HG03558 (cell line): ENCODE measurements at regions not wholly inside any gene's neighbourhood (a gene's known extent, or its start where the extent isn't known, plus 50 kb on each side); places are given as distances from the start of the nearest gene placed in this dataset.

Experiments
- ATAC-seq: cut with Tn5 transposase; IDR thresholded peaks from one replicate; pipeline ENCODE4 v1.9.1; 2021; ENCODE audit warnings: moderate number of reproducible peaks; ENCODE audit not compliant: unreplicated experiment; ENCODE audit errors: extremely low read depth

DNA sequence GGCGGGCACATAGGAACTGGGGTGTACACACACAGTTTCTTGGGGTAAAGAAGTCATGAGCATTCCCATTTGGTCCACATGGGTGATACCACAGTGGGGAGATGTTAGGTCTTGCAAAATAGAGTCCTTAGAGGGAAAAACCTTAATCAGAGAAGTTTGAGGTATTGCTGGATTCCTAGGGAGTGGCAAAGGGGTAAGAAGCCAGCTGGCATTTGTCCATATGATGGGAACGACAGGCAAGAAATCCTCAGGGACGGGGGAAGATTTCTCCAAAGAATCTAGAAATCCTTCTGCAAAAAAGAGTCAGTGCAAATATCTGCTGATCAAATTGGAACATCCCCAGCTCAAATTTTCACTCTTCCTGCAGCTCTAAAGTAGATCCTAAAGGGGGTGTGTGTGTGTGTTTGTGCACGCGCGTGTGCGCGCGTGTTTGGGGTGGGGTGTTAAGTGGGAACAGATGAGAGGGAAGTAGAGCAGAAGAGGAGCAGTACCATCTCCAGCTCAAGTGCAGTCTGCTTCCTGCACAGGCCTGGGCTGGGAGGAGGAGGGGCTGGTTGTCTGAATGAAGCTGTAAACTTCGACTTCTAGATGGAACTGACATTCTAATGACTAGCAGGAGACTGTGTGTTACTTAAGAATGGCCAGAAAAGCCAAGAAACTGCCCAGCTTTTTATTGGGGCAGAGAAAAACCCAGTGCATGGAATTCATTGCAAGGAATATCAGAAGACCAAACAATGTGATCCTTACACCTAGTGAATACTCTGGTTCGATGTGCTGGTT is 168.0 kb downstream of the SPP2 start:
- ATAC-seq = no peak

DNA sequence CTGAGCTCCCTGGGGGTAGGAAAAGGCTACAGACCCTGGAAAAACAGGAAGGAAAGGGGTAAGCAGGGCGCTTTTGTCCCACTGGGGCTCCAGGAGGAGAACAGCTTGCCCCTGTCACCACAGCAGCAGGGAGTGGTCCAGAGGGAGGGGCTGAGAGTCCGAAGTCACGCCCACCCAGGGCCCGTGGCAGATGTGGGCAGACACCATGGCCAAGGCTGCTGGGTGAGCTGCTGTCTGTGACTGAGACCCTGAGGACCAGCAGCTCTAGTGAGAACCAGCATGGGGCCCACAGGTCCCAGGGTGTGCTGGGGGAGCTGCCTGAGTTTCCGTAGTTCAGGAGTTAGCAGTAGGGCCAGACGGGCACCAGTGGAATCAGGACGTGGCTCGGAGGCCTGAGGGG is 162.0 kb downstream of the SPP2 start:
- no peak for ATAC-seq

DNA sequence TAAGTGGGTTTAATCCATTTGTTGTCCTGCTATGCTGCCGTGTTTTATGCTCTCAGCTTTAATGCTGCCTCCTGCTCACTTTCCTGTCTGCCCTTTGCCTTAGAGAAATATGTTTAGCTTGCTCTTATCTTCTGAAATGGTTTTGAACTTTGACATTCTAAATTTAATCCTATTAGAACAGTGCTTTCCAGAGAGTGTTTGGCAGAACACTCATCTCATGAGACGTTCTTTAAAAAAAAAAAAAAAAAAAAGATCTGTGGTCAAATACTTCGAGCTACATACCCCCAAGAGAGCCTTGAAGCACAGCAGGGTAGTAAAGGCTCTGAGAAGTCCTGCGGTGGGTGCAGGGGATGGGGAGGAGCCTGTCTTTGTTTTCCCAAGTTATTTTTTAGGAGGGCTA is 161.3 kb downstream of the SPP2 start:
- no peak for ATAC-seq

DNA sequence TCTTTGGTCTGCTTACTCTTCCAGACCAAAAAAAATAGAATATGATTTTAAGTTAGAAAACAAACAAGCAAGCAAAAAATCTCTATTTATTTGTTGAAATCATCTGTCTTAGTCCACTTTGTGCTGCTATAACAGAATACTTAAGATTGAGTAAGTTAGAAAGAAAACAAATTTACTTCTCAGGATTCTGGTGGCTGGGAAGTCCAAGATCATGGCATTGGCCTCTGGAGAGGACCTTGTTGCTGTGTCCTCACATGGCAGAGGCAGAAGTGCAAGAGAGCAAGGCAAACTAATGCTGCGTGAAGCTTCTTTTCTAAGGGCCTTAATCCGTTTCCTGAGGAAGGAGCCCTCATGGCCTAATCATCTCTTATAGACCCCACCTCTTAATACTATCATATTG is 156.2 kb downstream of the SPP2 start:
- no peak for ATAC-seq

DNA sequence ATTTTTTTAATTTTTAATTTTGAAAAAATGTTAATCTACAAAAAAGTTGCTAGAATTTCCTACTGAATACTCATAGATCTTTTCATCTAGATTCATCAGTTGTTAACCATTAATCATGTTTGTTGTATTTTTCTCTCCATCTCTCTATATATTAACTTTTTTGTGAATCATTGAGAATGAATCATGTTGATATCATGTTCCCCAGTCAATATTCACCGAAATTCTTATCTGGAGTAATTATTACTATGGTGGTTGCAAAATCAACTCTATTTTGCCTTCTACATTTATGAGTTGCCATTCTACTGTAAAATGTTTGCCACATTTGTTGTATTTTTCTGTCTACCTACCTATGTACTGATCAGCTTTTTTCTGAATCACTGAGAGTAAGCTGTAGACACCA is 154.0 kb downstream of the SPP2 start:
- ATAC-seq = no peak

DNA sequence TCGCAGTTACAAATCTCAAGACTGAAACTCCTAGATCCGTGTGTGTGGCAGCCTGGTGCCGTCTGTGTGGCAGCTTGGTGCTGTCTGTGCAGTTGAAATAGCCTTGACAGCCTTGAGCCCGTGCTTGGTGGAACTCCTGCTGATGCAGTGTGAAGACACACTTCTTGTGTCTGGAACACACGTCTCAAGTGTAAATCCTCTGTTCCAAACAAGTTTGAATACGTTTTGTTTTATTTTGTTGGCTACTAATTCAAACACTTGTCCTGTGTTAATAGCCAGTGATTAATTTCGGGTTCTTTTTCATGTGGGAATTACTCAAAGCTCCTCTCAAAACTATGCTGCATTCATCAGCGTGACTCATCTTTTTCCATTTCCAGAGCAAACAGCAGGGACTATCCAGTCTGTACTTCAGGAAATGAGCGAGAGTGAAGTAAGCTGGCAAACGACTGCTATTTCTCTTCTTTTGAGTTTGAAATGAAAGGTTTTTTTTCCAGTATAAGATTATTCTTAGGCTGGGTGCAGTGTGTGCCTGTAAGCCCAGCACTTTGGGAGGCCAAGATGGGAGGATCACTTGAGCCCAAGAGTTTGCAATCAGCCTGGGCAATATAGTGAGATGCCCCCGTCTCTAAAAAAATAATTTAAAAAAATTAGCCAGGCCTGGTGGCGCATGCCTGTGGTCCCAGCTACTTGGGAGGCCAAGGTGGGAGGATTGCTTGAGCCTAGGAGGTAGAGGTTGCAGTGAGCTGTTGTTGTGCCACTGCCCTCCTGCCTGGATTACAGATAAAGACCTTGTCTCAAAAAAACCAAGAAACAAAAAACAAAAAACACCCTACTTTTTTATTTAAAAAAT is 152.9 kb downstream of the SPP2 start:
- no peak for ATAC-seq

DNA sequence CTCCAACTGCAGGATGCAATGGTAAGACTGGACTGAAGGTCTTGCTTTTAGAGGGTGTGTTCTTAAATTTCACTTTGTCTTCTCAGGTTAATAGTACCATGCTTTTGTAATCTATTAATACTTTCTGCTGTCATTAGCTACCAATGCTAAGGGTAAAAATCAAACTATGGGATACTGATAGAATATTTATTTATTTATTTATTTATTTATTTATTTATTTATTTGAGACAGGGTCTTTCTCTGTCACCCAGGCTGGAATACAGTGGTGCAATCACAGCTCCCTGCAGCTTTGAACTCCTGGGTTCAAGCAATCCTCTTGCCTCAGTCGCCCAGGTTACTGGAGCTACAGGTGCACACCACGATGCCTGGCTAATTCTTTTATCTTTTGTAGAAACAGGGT is 152.1 kb downstream of the SPP2 start:
- ATAC-seq = no peak

DNA sequence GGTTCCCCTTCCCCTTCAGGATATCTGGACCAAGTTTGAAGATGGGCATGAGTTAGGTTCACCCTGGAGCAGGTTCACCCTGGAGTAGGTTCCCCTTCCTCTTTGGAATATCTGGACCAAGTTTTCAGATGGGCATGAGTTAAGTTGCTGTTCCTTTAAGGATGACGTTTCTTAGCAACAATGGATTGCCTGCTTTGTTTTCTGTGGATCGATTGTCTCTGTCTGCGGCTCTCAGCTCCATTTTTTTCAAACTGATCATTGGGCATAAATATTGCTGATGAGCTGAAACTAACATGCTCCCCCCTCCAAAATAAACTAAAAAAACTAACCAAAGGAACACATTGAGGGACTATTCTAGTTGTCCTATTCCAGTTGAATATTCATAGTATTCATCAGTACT is 149.5 kb downstream of the SPP2 start:
- no peak for ATAC-seq

DNA sequence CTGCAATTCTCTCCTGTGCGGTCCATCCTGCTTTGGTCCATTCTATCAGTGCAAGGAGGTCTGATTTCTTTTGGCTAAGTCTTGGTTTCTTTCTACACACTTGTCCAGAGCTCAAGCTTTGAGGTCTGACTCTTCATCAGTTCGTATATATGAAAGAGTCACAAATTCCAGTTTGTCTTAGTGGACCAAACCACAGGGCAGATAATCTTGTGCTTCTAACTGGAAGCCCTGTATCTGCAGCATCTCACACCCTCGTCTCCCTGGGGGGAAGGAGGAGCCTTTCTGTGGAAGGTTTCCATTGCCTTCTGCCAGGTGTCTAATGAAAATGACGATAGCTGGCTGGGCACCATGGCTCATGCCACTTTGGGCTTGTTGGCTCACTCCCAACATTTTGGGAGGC is 148.5 kb downstream of the SPP2 start:
- ATAC-seq = no peak

DNA sequence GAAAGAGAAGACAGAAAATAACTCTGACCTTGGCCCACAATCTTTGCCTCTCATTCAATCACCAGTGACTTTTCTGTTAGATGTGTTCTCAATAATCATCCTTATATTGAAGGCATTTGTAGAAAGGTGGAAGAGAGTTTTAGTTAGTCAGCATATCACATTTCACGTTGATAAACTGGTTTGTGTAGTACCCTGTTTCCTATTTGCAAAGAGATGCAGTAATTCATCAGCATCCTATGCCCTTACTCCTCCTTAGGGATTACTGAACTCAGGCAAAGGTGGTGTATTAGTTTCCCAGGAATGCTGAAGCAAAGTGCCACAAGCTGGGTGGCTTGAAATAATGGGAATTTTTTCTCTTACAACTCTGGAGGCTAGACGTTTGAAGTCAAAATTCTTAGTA is 145.0 kb downstream of the SPP2 start:
- no peak for ATAC-seq

DNA sequence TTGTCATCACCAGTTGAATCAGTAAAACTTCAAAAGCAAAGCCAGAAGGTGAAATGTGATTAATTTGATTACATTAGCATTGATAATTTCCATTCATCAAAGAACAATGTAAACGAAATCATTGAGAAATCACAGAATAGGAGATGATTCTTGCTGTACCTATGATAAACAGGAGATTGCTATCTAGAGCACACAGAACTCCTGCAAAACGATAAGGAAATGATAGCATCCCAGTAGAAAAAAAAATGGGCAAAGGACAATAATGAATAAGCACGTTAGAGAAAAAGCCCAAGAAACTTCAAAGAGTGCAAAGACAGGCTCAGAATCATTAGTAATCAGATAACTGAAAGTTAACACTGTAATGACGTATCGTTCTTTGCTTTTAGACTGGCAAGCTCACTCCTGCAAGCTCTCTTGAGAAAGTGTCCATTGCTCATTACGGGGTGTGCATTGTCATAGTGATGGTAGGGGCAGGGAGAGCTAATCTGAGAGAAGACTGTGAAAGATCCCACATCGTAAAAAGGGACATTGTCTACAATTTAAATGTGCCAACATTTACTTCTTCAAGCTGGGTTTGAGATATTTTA is 143.6 kb downstream of the SPP2 start:
- no peak for ATAC-seq

DNA sequence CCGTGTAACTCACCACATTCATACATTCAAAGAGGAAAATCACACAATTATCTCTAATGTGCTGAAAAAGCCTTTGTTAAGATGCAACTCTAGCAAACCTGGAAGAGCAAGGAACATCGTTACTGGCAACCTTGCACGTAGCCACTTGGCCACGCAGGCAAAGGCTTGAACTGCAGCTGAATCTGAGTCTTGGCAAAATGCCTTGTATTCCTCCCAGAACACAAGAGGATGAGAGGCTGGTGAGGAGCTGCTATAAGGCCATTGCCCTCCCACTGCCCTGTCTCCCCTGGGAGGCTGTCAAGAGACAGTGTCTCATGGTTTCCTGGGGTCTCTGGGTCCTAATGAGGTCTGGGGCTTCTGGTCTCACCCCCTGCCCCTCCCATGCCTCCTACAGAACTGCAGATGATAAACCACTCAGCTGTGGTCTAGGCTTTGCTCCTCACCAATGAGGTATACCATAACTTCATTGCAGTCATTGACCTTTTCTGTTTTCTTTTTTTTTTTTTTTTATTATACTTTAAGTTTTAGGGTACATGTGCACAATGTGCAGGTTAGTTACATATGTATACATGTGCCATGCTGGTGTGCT is 141.4 kb downstream of the SPP2 start:
- ATAC-seq = no peak

DNA sequence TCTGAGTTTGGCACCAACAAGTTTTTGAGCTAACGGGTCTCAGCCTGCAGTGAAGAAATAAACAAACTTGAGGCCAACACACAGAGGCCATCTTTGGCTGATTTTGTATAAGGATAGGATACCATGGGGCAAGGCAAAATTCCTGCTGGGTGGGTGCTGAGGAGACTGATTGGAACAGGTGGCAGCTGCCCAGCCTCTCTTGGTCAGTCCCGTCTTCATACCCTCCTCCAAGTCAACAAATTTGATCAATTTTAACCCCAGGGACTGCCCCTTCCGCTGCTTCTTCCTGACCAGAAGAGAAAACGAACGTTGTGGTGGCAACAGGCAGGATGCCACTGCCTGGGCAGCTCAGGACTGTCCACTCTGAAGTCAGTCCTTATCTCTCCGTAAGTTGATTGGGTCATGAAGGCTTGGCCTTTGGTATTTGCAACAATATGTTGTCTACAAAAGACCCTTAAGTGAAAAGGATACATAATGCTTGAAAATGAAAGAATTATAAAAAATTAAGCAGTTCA is 139.3 kb downstream of the SPP2 start:
- ATAC-seq = no peak

DNA sequence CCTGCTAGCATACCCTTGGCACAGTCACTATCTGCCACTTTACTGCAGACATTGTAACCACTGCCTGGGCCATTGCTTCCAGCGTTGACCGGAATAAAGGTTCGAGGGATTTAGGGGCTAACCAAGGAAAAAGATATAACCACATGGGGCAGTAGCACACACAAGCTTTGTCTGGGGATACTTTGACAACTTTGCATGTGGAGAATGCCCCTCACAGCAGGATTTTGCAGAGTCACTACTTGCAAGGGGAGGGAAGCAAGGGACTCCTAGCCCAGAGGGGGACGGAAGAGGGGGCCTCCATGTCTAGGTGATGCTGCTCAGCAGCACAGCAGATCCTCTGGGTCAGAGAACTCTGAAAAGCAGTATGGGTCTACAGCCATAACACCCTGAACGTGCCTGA is 138.7 kb downstream of the SPP2 start:
- no peak for ATAC-seq

DNA sequence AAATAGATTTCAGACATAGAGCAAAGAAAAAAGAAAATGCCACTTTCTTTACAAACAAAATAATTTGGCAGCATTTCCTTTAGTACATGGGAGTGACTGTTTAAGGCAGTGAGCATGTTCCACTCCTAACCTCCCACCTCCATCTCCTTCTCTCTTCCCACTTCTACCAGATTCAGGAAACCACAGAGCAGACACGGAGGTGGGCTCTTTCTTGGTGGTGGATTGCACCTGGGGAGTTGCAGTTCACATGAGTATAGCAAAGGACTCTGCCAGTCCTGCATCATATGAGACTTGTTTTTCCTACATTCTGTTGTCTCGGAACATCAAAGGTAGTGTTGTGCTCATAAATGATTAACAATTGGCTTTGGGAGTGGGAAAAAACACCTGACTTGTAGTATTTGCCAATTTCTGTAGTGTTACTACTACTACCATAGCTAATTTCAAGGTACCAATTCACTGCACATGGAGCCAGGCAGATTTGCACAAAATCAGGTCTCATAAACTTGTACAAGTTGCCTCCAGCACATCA is 137.2 kb downstream of the SPP2 start:
- no peak for ATAC-seq

DNA sequence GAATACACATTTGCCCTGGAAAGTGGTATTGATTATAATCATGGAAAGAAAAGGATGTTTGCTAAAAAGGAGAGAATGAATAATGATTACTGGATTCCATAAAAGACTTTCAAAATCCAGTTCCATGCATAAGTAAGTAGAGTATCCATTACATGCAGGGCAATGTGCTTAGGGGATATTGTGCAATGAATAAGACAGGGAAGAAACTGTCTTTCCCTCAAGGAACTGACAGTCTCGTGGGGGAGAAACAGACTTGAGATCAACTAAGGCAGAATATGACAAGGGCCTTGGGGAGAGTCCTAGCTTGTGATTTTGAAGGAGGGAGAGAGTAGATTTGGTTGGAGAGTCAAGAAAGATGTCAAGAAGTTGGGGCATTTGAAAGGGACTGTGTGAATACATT is 130.6 kb downstream of the SPP2 start:
- no peak for ATAC-seq

DNA sequence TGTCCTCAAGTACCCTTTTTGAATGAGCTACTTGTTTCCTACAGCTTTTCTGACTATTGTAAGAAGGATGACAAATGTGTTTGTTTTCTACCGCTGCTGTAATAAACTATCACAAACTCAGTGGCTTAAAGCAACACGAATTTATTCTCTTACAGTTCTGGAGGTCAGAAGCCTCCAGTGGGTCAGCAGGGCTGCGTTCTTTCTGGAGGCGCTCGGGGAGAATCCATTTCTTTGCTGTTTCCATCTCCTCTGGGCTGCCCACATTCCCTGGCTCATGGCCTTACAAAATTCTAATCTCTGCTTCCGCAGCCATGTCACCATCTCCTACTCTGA is 128.5 kb downstream of the SPP2 start:
- ATAC-seq = no peak

DNA sequence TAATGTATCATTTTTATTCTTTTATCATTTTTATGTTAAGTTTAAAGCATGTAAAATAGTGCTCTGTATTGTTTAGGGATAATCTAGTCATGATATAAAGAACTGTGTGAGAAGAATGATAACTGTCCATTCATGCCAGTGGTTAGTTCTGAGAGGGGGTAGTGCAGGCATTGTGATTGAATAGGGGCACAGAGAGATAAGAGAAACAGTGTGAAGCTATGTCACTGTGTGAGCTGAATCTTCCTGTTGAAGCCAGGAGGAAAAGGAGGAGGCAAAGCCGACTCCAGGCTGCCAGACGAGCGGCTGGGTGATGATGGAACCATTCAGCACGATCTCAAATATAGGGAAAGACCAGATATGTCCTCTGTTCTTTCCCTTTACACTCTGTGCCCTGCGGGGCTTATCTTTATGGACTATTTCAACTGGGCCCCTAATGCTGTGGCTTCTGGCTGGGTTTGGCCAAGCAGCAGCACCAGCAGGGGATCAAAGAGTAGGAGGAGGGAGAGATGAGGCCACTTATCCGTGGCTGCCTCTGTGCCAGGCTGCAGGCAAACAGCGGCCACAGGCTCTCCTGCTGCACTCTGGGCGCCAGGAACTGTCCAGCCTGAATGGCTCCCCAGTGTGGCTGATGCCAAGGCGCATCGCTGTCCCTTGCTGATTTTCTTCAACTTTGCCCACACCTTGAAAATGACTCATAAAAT is 128.0 kb downstream of the SPP2 start:
- no peak for ATAC-seq

DNA sequence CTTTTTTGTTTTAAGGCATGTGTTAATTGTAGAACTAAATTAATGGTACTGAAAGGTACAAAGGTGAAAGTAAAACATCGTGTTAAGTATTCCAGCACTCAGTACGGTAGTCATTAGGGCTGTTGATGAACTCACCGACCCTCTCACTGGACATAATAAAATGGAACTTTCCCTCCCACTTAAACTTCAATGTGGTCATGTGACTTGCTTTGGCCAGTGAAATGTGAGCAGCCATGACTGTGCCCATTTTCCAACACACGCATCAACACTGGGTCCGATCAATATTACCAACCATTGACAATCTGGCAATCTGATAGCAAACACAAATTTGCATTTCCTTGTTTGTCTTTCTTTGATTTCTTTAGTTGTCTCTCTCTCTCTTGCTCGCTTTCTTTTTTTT is 125.1 kb downstream of the SPP2 start:
- no peak for ATAC-seq

DNA sequence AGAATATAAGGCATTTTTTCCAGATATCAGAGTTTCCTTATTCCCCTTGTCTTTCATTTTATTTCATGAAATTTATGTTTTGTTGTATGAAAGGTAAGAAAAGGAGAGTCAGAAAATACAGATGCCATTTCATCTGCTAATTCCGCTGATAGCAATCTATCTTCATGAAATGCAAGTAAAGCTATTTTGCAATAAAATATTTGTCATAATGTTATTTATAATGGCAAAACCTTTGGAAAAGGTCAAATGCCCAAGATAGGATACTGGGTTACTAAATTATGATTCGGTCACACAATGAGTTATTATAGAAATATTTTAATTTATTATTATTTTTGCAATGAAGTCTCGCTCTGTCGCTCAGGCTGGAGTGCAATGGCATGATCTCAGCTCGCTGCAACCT is 124.2 kb downstream of the SPP2 start:
- no peak for ATAC-seq
